Liver (tissue), 2 donors: ENCODE measurements at regions not wholly inside any gene's neighbourhood (a gene's known extent, or its start where the extent isn't known, plus 50 kb on each side); places are given as distances from the start of the nearest gene placed in this dataset.

Source experiments
- EGR1 ChIP-seq, 2 donors: IDR thresholded peaks; 2 replicates each; pipeline ENCODE4 v1.6.1; 2016 to 2018; ENCODE audit warnings: antibody characterized with exemption in 2 of 2, low read depth in 2 of 2
- JUND ChIP-seq, 2 donors: IDR thresholded peaks; 2 replicates each; pipeline ENCODE4 v1.6.1; 2016; ENCODE audit warnings: antibody characterized with exemption in 2 of 2
- donor health status: healthy.

DNA sequence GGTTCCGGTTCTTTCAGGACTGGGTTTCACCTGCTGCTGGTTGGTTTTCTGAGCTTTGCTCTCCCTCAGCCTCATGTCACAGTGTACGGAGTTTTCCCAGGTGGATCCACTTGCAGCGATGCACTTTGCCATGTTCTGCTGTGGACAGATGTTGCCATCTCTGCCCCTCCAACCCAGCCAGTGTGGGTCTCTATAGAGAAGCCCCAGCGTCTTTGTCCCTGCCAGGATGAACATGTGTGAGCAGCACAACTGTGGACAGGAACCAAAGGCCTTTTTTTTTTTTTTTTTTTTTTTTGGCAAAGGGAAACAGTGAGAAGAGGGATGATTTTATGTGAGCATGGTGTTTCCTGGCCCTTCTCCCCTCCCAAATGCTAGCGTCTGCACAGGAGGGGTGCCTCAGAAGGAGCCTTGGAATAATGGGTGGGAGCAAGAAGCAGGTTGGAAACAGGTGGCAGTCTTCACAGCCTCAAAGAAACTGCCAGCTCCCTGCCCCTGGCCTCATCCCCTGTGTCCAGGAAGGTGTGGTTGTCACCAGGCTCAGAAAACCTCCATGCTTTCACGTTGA is 106.5 kb downstream of the RPS24 start:
- TF ChIP-seq EGR1 (IDR thresholded peaks at IDR 0.05; ENCODE audit: low read depth in 2 of 2) (no peak), JUND (IDR thresholded peaks at IDR 0.05) (no peak)
